GM21381 (cell line): ENCODE measurements at regions not wholly inside any gene's neighbourhood (a gene's known extent, or its start where the extent isn't known, plus 50 kb on each side); places are given as distances from the start of the nearest gene placed in this dataset.
"Not testable (repeated sequence)": the region's sequence is repeated elsewhere in the genome, so short reads cannot be mapped to it uniquely, and the experiment has no call there.

ENCODE experiments used
- ATAC-seq: cut with Tn5 transposase; IDR thresholded peaks from one replicate; pipeline ENCODE4 v1.9.1; 2021; ENCODE audit warnings: mild to moderate bottlenecking, moderate library complexity; ENCODE audit not compliant: unreplicated experiment

DNA sequence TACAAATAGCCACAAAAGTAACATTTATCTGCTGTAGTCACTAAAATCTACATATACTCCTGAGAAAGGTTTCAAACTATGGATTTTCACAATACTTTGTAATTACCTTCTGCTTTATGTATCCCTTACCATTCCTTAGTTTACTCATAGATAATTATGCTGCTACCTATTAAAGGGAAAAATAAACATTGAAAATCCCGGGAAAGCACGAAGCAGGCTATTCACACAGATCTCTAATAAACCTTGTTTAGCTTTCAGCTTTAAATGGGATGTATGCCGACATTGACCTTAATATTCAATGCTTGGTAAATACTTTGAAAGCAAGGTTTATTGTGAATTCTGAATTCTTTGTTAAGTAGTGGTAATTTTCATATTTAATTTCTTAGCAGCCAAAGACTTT is 58.5 kb upstream of the SMIM30 start:
- ATAC-seq, result no peak

DNA sequence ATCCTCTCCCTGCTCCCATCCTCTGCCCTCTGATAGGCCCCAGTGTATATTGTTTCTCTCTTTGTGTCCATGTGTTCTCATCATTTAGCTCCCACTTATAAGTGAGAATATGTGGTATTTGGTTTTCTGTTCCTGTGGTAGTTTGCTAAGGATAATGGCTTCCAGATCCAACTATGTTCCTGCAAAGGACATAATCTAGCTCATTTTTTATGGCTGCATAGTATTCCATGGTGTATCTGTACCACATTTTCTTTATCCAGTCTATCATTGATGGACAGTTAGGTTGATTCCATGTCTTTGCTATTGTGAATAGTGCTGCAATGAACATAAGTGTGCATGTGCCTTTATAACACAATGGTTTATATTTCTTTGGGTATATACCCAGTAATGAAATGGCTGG is 57.8 kb upstream of the SMIM30 start:
- not testable (repeated sequence) for ATAC-seq

- no peak for ATAC-seq
These were observed 57.3 kb upstream of the SMIM30 start for GRCh38 chr7:113175525-113176104.

GRCh38 chr7:113172726-113173125 is 54.4 kb upstream of the SMIM30 start:
- no peak for ATAC-seq

DNA sequence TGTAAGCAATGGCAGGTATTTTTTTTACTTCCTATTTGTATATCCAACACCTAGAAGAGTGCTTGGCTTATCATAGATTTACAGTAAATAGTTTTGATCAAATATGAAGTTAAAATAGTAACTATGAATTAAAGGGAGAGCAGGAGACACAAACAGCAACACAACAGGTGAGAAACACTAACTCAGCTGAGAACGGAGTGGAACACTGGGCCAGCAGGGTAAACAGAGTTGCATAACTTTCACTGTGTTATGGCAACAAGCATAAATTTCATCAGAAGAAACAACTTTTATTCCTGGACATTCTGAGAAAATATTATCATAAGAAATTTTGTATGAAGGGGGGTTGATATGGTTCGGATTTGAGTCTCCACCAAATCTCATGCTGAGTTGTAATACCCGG is 52.2 kb upstream of the SMIM30 start:
- no peak for ATAC-seq
